ENCODE measurements at regions not wholly inside any gene's neighbourhood (a gene's known extent, or its start where the extent isn't known, plus 50 kb on each side); places are given as distances from the start of the nearest gene placed in this dataset.
"Not testable (repeated sequence)": the region's sequence is repeated elsewhere in the genome, so short reads cannot be mapped to it uniquely, and the experiment has no call there.

- no peak for DNase-seq
These were observed 50.8 kb upstream of the BOD1L1 start for GRCh38 chr4:13678186-13678924.

- DNase-seq: no peak
These were observed 54.0 kb upstream of the BOD1L1 start for GRCh38 chr4:13681570-13681969.

- no peak for DNase-seq
These were observed 66.7 kb upstream of the BOD1L1 start for GRCh38 chr4:13694256-13694655.

DNA sequence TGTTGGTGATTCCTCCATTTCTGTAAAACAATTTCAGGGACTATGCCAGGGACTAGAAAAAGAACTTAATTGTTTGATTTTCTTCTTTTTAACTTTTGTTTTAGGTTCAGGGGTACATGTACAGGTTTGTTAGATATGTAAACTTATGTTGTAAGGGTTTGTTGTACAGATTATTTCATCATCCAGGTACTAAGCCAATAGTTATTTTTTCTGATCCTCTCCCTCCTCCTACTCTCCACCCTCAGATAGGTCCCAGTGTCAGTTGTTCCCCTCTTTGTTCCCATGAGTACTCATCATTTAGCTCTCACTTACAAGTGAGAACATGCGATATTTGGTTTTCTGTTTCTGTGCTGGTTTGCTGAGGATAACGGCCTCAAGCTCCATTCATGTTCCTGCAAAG is 70.8 kb upstream of the BOD1L1 start:
- no peak for DNase-seq

DNA sequence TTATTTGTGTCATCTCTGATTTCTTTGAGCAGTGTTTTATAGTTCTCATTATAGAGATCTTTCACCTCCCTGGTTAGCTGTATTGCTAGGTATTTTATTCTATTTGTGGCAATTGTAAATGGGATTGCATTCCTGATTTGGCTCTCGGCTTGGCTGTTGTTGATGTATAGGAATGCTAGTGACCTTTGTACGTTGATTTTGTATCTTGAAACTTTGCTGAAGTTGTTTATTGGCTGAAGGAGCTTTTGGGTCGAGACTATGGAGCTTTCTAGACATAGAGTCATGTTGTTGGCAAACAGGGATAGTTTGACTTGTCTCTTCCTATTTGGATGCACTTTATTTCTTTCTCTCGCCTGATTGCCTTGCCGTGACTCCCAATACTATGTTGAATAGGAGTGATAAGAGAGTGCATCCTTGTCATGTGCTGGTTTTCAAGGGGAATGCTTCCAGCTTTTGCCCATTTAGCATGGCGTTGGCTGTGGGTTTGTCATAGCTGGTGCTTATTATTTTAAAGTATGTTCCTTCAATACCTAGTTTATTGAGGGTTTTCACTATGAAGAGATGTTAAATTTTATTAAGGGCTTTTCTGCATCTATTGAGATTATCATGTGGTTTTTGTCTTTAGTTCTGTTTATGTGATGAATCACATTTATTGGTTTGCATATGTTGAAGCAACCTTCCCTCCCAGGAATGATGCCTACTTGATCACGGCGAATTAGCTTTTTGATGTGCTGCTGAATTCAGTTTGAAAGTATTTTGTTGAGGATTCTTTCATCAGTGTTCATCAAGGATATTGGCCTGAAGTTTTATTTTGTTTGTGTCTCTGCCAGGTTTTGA is 72.7 kb upstream of the BOD1L1 start:
- DNase-seq: no peak

- not testable (repeated sequence) for DNase-seq
These were observed 73.3 kb upstream of the BOD1L1 start for GRCh38 chr4:13700858-13701140.

- no peak for DNase-seq
These were observed 74.5 kb upstream of the BOD1L1 start for GRCh38 chr4:13701937-13702446.

DNA sequence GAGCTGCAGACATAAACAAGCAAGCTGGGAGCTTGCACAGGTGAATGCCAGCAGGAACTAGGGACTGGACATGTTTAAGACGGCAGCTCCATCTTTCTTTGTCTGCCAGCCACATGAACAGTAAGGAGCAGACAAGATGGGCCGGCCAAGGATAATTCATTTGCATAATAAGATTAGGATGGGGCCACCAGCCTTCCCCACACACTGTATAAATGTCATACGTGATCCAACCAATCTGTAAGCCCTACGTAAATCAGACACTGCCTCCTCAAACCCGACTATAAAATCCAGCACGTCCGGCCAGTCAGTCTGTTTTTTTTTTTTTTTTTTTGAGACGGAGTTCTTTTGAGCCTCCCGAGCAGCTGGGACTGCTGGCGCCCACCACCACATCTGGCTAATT is 75.6 kb upstream of the BOD1L1 start:
- no peak for DNase-seq

- no peak for DNase-seq
These were observed 76.5 kb upstream of the BOD1L1 start for GRCh38 chr4:13704035-13704434.

DNA sequence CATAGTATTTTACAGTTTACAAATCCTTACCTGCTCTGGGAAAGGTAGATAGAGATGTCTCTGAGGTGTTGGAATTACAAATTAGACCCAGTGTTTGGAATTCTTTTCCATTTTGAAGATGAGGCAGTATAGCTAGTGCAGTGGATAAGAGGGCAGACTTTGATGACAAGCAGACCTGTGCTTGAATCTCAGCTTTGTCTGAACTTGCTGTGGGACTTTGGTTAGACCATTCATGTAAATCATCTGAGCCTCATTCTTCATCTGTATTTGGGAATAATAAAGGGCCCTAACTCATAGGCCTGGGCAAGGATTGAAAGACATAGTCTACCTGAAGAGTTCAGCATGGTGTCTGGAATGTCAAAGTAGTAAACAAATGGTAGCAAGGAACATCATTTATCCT is 77.2 kb upstream of the BOD1L1 start:
- DNase-seq: no peak

GRCh38 chr4:13705521-13706041 is 78.1 kb upstream of the BOD1L1 start:
- no peak for DNase-seq

DNA sequence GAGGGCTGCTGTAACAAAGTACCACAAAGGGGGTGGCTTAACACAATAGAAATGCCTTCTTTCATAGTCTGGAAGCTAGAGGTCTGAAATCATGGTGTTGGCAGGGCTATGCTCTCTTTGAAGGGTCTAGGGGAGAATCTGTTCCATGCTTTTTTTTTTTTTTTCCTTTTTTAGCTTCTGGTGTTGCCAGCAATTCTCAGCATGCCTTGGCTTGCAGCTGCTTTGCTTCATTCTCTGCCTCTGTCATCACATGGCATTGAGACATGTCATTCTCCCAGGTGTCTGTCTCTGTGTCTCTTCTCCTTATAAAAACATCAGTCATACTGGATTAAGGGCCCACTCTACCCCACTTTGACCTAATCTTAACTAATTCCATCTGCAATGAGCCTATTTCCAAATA is 78.6 kb upstream of the BOD1L1 start:
- DNase-seq: no peak

DNA sequence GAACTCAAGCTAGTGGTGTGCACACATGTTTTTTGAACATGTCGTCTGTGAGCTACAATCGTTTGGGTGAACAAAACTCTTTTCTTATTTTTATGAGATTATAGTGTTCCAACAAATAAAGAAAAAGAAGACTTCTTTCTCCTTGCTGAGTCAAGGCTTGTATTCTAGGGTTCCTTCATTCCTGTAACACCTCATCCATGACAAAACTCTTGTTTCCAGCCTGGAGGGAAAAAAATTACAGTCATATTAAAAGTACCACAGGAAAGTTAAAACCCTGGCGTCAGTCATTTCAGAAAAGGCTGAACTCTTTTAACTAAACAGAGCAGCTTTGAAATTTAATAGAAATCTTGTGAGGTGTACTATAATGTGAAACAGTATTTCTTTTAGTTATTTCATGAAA is 79.2 kb upstream of the BOD1L1 start:
- no peak for DNase-seq

DNA sequence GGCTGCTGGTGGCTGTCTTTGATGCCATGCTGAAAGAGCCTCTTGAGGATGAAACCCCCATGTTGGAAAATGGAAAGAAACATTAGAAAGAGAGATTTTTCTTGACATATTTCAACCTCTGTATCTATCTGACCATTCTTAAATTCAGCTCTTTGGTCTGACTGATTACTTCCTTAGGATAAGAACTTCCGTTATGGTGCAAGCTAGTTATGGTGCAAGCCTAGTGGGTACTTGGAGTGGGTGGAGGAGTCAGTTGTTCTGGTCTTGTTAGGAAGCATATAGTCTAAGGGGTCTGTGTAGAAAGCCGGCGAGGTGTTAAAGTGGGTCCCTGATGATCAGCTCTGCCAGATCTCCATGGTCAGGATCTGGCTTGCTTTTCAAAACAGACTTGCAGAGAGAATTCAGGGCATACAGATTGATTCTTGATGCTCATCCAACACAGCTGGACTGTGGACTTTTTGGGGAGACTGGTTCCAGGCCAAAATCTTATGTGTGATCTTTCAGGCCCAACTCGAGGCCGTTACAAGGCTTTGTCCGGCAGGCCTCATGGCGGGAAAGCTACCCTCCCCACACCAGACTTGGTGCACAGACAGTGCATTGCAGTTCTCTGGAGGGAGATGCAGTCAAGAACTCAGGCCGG is 82.8 kb upstream of the BOD1L1 start:
- DNase-seq: no peak

DNA sequence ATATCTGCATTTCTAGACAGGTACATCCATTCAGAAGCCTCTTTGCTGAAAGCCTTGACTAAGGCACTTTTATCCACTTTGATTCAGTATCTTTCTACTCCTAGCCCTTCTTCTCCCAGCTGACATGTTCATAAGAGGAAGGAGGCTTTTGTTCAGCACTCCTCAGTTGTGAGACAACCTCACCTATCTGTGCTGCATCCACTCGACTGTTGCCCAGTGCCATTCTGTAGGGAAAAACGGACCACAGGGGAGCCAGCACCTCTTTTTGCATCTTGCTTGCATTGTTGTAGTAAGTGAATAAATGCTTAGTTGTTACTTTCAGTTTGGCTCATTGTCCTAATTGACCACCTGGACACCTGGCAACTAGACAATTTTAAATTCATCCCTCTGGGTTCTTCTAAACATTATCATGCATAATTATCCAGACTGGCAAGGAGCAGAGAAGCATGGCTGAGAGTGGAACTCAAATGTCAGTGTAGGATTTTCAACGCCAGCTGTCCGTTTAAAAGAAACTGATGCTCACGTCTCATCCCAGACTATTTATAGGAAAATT is 83.8 kb upstream of the BOD1L1 start:
- DNase-seq: no peak

DNA sequence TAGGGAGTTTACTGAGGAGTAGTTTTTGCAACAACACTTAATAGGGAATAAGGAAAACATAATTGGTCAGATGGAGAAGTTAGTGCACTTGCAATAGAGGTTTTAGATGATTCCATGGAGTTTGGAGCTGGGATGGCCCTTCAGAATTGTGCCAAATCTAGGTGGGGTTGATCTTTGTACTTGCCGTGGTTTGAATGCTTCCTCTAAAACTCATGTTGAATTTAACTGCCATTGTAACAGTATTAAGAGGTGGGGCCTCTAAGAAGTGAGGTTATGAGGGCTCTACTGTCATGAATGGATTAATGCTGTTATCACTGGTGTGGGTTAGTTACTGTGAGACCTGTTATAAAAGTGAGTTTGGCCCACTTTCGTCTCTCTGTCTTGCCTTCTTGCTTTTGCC is 94.4 kb upstream of the BOD1L1 start:
- DNase-seq: no peak

GRCh38 chr4:13722649-13723048 is 95.1 kb upstream of the BOD1L1 start:
- no peak for DNase-seq

DNA sequence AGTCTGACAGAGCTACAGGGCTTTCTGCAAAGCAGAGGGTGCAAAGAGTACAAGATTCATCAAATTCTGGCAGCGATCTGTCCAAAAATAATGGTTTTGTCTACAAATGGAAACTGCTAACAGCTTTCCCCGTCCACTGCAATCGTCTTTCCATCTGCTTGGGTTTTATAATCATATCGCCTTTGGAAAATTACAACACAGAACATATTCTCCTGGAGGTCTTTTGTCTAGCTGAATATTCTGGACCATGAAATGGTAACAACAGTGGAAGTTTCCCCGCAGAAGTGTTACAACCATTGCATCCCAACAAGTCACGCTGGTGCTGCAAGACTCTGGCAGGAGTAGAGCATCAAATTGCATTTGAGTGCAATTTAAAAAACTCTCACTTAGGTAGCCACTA is 101.2 kb upstream of the BOD1L1 start:
- DNase-seq: no peak

DNA sequence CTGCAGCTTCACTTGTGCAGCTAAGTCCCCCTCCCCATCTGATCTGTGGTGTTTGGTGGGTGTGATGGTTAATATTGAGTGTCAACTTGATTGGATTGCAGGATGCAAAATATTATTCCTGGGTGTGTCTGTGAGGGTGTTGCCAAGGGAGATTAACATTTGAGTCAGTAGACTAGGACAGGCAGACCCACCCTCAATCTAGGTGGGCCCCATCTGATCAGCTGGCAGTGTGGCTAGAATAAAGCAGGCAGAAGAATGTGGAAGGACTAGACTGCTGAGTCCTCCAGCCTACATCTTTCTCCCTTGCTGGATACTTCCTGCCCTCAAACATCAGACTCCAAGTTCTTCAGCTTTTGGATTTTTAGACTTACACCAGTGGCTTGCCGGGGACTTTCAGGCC is 103.5 kb upstream of the BOD1L1 start:
- DNase-seq: no peak

- no peak for DNase-seq
These were observed 106.3 kb upstream of the BOD1L1 start for GRCh38 chr4:13733817-13734216.

DNA sequence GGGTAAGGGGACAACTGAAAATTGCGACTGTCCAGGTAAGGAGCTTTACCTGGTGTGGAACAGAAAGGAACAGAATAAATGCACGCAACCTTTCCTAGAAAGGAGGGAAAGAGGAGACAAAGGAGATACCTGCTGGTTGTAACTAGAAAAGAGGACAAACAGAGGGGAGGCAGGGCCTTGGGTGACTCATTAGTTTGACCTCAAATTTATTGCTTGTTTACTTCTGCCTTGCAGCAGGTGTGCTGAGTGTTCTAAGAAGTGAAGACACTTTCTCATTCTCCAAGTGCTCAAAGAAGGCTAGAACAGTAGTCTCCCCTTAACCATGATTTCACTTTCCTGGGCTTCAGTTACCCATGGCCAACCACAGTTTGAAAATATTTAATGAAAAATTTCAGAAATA is 123.1 kb upstream of the BOD1L1 start:
- no peak for DNase-seq

DNA sequence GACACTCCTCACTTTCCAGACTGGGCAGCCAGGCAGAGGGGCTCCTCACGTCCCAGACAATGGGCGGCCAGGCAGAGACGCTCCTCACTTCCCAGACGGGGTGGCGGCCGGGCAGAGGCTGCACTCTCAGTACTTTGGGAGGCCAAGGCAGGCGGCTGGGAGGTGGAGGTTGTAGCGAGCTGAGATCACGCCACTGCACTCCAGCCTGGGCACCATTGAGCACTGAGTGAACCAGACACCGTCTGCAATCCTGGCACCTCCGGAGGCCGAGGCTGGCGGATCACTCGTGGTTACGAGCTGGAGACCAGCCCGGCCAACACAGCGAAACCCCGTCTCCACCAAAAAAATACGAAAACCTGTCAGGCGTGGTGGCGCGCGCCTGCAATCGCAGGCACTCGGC is 134.1 kb upstream of the BOD1L1 start:
- not testable (repeated sequence) for DNase-seq

GRCh38 chr4:13762130-13762529 is 134.6 kb upstream of the BOD1L1 start:
- DNase-seq: no peak
